ENCODE measurements at regions not wholly inside any gene's neighbourhood (a gene's known extent, or its start where the extent isn't known, plus 50 kb on each side); places are given as distances from the start of the nearest gene placed in this dataset.

DNA sequence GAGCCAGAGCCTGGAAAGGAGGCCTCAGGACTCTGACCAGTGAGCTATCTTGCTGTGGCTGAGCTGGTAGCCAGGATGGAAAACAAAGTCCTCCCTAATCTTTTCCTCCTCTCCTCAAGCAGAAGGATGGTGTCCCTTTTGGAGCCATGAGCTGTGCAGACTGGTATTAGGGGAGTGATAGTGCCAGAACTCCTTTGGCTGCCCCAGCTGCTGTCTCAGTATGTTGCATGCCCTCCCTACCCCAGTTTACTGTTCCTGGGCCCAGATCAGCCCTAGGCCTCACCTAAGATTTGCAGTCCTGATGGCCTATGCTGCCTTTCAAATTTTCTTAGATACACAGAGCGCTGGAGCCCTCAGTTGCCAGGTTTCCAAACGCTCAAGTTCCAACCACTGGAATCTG, 150.3 kb upstream of the ALG10B start:
- no peak for TF ChIP-seq POLR2A (IDR thresholded peaks at IDR 0.05; ENCODE audit: low read depth, low read length)
- no peak for TF ChIP-seq POLR2AphosphoS5 (IDR thresholded peaks at IDR 0.05; ENCODE audit: low read depth, low read length)
